ENCODE measurements at regions not wholly inside any gene's neighbourhood (a gene's known extent, or its start where the extent isn't known, plus 50 kb on each side); places are given as distances from the start of the nearest gene placed in this dataset.
"Not testable (repeated sequence)": the region's sequence is repeated elsewhere in the genome, so short reads cannot be mapped to it uniquely, and the experiment has no call there.

GRCh38 chr1:79497193-79497773 is 490.8 kb upstream of the ADGRL4 start:
- H3K27ac Mint-ChIP-seq, result no peak overlapping the region
- peaks cover 0 to 3% (median 1%) of the 10 kb centered on the region in 3 donors for H3K27me3 Mint-ChIP-seq (ENCODE audit: low read depth in 3 of 3)
- no peak overlapping the region for H3K4me2 ChIP-seq (replicated peaks; ENCODE audit: extremely low read depth, low read length, poor library complexity, severe bottlenecking)
- no peaks in the 10 kb centered on the region for H3K36me3 Mint-ChIP-seq
- H3K27ac ChIP-seq (ENCODE audit: low read depth in 1 of 2, low read length in 2 of 2), result no peak overlapping the region
- WGBS (ENCODE audit: insufficient coverage), result no CpG with 5 or more reads among the region's 4 CpGs
- no peak for DNase-seq
- no peaks in the 10 kb centered on the region for H3K27me3 ChIP-seq (ENCODE audit: control insufficient read depth in 2 of 2, insufficient read depth in 2 of 2, low read length in 2 of 2)
- no peak overlapping the region for H3K9ac ChIP-seq (ENCODE audit: insufficient read depth, low read length, poor library complexity, severe bottlenecking)
- H3K4me1 Mint-ChIP-seq, result no peaks in the 10 kb centered on the region
- no peaks in the 10 kb centered on the region for H3K36me3 ChIP-seq (replicated peaks in 1 of 2; ENCODE audit: control insufficient read depth in 1 of 2, insufficient read depth in 2 of 2, low read length in 2 of 2)
- H2AFZ ChIP-seq (ENCODE audit: insufficient read depth, low read depth, low read length, poor library complexity, severe bottlenecking), result no peak overlapping the region
- no peaks in the 10 kb centered on the region for H3K79me2 ChIP-seq (ENCODE audit: insufficient read depth, low read length)
- intact Hi-C loops (cut with micrococcal nuclease), result no loop called here
- H3K9me3 ChIP-seq (replicated peaks in 1 of 2; ENCODE audit: control insufficient read depth in 1 of 2, insufficient read depth in 1 of 2, low read length in 2 of 2), result no peaks in the 10 kb centered on the region
- no peak overlapping the region for H3K4me3 ChIP-seq (replicated peaks in 1 of 3; ENCODE audit: low read depth in 2 of 3, low read length in 3 of 3)
- H3K4me3 Mint-ChIP-seq, result no peak overlapping the region
- H4K20me1 ChIP-seq (ENCODE audit: insufficient read depth, low read length), result no peaks in the 10 kb centered on the region
- H3K9me3 Mint-ChIP-seq, result peaks cover 0 to 2% (median 0%) of the 10 kb centered on the region in 7 donors
- no peak for TF ChIP-seq CTCF (IDR thresholded peaks at IDR 0.05)
- H3K4me1 ChIP-seq (ENCODE audit: control insufficient read depth in 1 of 2, insufficient read depth in 2 of 2, low read length in 2 of 2), result no peaks in the 10 kb centered on the region

GRCh38 chr1:79496129-79496528 is 489.6 kb upstream of the ADGRL4 start:
- Histone ChIP-seq H2AFZ (ENCODE audit: insufficient read depth, low read depth, low read length, poor library complexity, severe bottlenecking) (no peak overlapping the region), H4K20me1 (ENCODE audit: insufficient read depth, low read length) (no peaks in the 10 kb centered on the region), H3K4me1 (ENCODE audit: control insufficient read depth in 1 of 2, insufficient read depth in 2 of 2, low read length in 2 of 2) (no peaks in the 10 kb centered on the region), H3K4me2 (replicated peaks; ENCODE audit: extremely low read depth, low read length, poor library complexity, severe bottlenecking) (no peak overlapping the region), H3K79me2 (ENCODE audit: insufficient read depth, low read length) (no peaks in the 10 kb centered on the region), H3K4me3 (replicated peaks in 1 of 3; ENCODE audit: low read depth in 2 of 3, low read length in 3 of 3) (no peak overlapping the region), H3K9ac (ENCODE audit: insufficient read depth, low read length, poor library complexity, severe bottlenecking) (no peak overlapping the region), H3K27ac (ENCODE audit: low read depth in 1 of 2, low read length in 2 of 2) (no peak overlapping the region), H3K36me3 (replicated peaks in 1 of 2; ENCODE audit: control insufficient read depth in 1 of 2, insufficient read depth in 2 of 2, low read length in 2 of 2) (no peaks in the 10 kb centered on the region), H3K27me3 (ENCODE audit: control insufficient read depth in 2 of 2, insufficient read depth in 2 of 2, low read length in 2 of 2) (no peaks in the 10 kb centered on the region), H3K9me3 (replicated peaks in 1 of 2; ENCODE audit: control insufficient read depth in 1 of 2, insufficient read depth in 1 of 2, low read length in 2 of 2) (no peaks in the 10 kb centered on the region)
- H3K36me3 Mint-ChIP-seq, result no peaks in the 10 kb centered on the region
- H3K4me1 Mint-ChIP-seq, result no peaks in the 10 kb centered on the region
- intact Hi-C loops (cut with micrococcal nuclease), result no loop called here
- 100% methylated on average over 1 of the region's 2 CpGs for WGBS (ENCODE audit: insufficient coverage)
- peaks cover 0 to 4% (median 2%) of the 10 kb centered on the region in 7 donors for H3K9me3 Mint-ChIP-seq
- no peak for TF ChIP-seq CTCF (IDR thresholded peaks at IDR 0.05)
- DNase-seq, result no peak
- no peak overlapping the region for H3K4me3 Mint-ChIP-seq
- H3K27ac Mint-ChIP-seq, result no peak overlapping the region
- peaks cover 0 to 3% (median 0%) of the 10 kb centered on the region in 3 donors for H3K27me3 Mint-ChIP-seq (ENCODE audit: low read depth in 3 of 3)

DNA sequence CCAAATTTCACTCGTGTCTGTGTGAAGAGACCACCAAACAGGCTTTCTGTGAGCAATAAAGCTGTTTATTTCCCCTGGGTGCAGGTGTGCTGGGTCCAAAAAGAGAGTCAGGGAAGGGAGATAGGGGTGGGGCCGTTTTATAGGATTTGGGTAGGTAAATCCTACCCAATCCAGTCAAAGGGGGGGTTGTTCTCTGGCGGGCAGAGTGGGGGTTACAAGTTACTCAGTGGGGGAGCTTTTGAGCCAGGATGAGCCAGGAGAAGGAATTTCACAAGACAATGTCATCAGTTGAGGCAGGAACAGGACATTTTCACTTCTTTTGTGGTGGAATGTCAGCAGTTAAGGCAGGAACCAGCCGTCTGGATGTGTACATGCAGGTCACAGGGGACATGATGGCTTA is 487.2 kb upstream of the ADGRL4 start:
- H3K4me3 Mint-ChIP-seq; H3K4me1 ChIP-seq (ENCODE audit: control insufficient read depth in 1 of 2, insufficient read depth in 2 of 2, low read length in 2 of 2); H3K9me3 ChIP-seq (replicated peaks in 1 of 2; ENCODE audit: control insufficient read depth in 1 of 2, insufficient read depth in 1 of 2, low read length in 2 of 2); H3K79me2 ChIP-seq (ENCODE audit: insufficient read depth, low read length); intact Hi-C loops (cut with micrococcal nuclease); H3K9me3 Mint-ChIP-seq; H3K27ac Mint-ChIP-seq; H3K4me2 ChIP-seq (replicated peaks; ENCODE audit: extremely low read depth, low read length, poor library complexity, severe bottlenecking); H3K27me3 Mint-ChIP-seq (ENCODE audit: low read depth in 3 of 3); H3K36me3 ChIP-seq (replicated peaks in 1 of 2; ENCODE audit: control insufficient read depth in 1 of 2, insufficient read depth in 2 of 2, low read length in 2 of 2); H2AFZ ChIP-seq (ENCODE audit: insufficient read depth, low read depth, low read length, poor library complexity, severe bottlenecking); H4K20me1 ChIP-seq (ENCODE audit: insufficient read depth, low read length); H3K27me3 ChIP-seq (ENCODE audit: control insufficient read depth in 2 of 2, insufficient read depth in 2 of 2, low read length in 2 of 2); H3K9ac ChIP-seq (ENCODE audit: insufficient read depth, low read length, poor library complexity, severe bottlenecking); DNase-seq; H3K36me3 Mint-ChIP-seq; H3K4me3 ChIP-seq (replicated peaks in 1 of 3; ENCODE audit: low read depth in 2 of 3, low read length in 3 of 3); H3K27ac ChIP-seq (ENCODE audit: low read depth in 1 of 2, low read length in 2 of 2); H3K4me1 Mint-ChIP-seq: not testable (repeated sequence)
- 57% methylated on average over 1 of the region's 4 CpGs for WGBS (ENCODE audit: insufficient coverage)
